ENCODE measurements at regions not wholly inside any gene's neighbourhood (a gene's known extent, or its start where the extent isn't known, plus 50 kb on each side); places are given as distances from the start of the nearest gene placed in this dataset.

DNA sequence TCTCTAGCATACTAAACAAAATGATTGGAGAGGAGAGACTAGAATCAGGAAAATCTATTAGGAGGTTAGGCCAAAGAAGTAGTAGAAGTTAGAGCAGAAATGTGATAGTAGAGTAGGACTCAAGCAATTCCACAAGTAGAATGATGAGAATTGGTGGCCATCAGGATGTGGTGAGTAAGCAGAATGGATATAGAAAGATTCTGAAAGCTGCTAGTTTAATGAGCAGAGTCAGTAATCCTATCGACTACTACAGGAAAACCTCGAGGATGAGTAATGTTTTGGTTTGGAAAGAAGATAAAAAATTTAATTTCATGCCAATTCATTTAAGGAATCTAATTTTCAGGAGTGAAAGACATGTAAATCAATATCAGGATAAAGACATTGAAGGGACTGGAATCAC, 648.3 kb upstream of the PHF14 start:
- intact Hi-C loops (cut with DNase I) = no loop called here
- H3K4me1 ChIP-seq = no peaks in the 10 kb centered on the region
- TF ChIP-seq, protein P1, sequence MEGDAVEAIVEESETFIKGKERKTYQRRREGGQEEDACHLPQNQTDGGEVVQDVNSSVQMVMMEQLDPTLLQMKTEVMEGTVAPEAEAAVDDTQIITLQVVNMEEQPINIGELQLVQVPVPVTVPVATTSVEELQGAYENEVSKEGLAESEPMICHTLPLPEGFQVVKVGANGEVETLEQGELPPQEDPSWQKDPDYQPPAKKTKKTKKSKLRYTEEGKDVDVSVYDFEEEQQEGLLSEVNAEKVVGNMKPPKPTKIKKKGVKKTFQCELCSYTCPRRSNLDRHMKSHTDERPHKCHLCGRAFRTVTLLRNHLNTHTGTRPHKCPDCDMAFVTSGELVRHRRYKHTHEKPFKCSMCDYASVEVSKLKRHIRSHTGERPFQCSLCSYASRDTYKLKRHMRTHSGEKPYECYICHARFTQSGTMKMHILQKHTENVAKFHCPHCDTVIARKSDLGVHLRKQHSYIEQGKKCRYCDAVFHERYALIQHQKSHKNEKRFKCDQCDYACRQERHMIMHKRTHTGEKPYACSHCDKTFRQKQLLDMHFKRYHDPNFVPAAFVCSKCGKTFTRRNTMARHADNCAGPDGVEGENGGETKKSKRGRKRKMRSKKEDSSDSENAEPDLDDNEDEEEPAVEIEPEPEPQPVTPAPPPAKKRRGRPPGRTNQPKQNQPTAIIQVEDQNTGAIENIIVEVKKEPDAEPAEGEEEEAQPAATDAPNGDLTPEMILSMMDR (IDR thresholded peaks at IDR 0.05) = no peak

DNA sequence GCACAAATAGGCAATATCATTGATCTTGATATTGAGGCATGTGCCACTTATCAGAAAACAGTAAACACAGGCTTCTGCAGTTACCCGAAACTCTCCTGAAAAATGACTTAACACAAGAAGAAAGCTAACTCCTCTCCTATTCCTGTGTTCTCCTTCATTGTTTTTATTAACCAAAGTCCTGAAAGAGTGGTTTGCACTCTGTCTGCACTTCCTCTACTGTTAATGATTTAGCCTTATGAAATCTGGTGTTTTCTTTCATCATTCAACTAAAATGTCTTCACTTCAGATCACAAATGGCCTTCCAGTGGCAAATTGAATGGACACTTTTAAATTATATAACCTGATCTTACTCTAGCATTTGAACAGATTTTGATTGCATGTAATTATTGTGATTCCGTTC, 630.6 kb upstream of the PHF14 start:
- Histone ChIP-seq H3K4me1 (no peaks in the 10 kb centered on the region), H3K4me3 (no peak overlapping the region), H3K36me3 (no peaks in the 10 kb centered on the region), H3K27me3 (no peaks in the 10 kb centered on the region), H3K9me3 (no peaks in the 10 kb centered on the region), H3K27ac (no peak overlapping the region)
- ATAC-seq = no peak
- intact Hi-C loops (cut with DNase I) = no loop called here
- no peak for DNase-seq
- TF ChIP-seq, protein P1 (IDR thresholded peaks at IDR 0.05) = no peak

More for the DNA sequence above, 648.3 kb upstream of the PHF14 start:
- no peaks in the 10 kb centered on the region for H3K27me3 ChIP-seq
- ATAC-seq (no peak), DNase-seq (no peak)
- H3K27ac ChIP-seq = no peak overlapping the region
- H3K9me3 ChIP-seq = peaks cover 0 to 5% of the 10 kb centered on the region in 2 donors
- H3K4me3 ChIP-seq = no peak overlapping the region
- no peaks in the 10 kb centered on the region for H3K36me3 ChIP-seq

DNA sequence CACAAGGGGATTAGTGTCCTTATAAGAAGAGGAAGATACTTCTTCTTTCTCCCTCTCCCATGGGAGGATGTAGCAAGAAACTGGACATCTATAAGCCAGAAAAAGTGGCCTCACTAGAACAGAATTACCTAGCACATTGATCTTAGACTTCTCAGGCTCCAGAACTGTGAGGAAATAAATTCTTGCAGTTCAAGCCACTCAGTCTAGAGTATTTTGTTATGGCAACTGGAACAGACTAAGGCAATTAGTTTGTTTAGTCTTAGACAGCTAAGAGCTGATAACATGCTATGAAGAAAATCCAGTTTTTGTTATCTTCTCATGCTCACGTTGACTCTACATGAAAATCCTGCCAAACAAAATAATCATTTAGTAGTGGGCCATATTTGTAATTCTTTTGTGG, 627.6 kb upstream of the PHF14 start:
- TF ChIP-seq, protein P1 (IDR thresholded peaks at IDR 0.05) = no peak
- no peak for DNase-seq
- Histone ChIP-seq H3K27ac (no peak overlapping the region), H3K4me1 (no peaks in the 10 kb centered on the region), H3K9me3 (no peaks in the 10 kb centered on the region), H3K27me3 (no peaks in the 10 kb centered on the region), H3K4me3 (no peak overlapping the region), H3K36me3 (no peaks in the 10 kb centered on the region)
- ATAC-seq = no peak
- intact Hi-C loops (cut with DNase I) = no loop called here

DNA sequence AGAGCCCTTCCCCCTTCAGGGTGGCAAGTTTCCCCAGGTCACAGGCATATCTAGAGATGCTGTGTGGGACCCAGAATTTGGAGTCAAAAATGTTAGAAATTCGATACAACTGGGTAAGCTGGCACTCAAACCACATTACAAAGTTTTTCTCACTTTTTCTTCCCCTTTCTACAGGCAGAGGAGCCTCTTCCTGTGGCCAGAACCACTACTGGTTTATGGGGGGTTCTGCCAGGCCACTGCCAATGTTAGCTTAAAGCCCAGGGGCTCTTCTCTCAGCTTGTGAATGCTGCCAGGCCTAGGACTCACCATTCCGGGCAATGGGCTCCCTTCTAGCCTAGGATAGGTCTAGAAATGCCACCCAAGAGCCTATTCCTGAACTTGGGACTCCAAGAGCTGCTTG, 617.9 kb upstream of the PHF14 start:
- TF ChIP-seq, protein P1 (IDR thresholded peaks at IDR 0.05) = no peak
- ATAC-seq = no peak
- intact Hi-C loops (cut with DNase I) = no loop called here

DNA sequence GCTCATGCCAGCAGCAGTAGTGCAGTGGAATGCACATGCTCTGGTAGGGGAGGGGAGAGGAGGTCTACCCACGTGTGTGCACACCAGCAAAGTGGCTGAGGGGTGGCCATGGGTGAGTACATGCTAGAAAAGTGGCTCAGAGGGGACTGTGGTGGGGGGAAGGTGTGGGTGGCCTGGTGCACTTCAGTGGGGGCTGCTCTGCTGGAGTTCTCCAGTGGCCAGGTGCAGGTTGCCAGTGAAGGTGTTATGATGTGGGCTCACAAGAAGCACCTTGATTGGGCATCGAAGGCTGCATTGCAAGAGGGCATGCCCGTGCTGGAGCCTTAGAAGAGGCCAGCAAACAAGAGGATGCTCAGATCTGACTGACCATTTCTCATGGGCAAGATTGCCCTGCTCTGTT, 613.6 kb upstream of the PHF14 start:
- Histone ChIP-seq H3K27ac (no peak overlapping the region), H3K4me3 (no peak overlapping the region), H3K36me3 (no peaks in the 10 kb centered on the region), H3K27me3 (no peaks in the 10 kb centered on the region), H3K4me1 (no peaks in the 10 kb centered on the region), H3K9me3 (peaks cover 0 to 33% of the 10 kb centered on the region in 2 donors)
- intact Hi-C loops (cut with DNase I) = no loop called here
- TF ChIP-seq, protein P1 (IDR thresholded peaks at IDR 0.05) = no peak
- ATAC-seq (no peak), DNase-seq (no peak)

More for the DNA sequence above, 617.9 kb upstream of the PHF14 start:
- Histone ChIP-seq H3K4me3 (no peak overlapping the region), H3K27me3 (no peaks in the 10 kb centered on the region), H3K4me1 (no peaks in the 10 kb centered on the region), H3K9me3 (peaks cover 0 to 25% of the 10 kb centered on the region in 2 donors), H3K27ac (no peak overlapping the region), H3K36me3 (no peaks in the 10 kb centered on the region)
- DNase-seq = no peak

All from left lung (tissue), 4 donors.